ENCODE measurements at regions not wholly inside any gene's neighbourhood (a gene's known extent, or its start where the extent isn't known, plus 50 kb on each side); places are given as distances from the start of the nearest gene placed in this dataset.

DNA sequence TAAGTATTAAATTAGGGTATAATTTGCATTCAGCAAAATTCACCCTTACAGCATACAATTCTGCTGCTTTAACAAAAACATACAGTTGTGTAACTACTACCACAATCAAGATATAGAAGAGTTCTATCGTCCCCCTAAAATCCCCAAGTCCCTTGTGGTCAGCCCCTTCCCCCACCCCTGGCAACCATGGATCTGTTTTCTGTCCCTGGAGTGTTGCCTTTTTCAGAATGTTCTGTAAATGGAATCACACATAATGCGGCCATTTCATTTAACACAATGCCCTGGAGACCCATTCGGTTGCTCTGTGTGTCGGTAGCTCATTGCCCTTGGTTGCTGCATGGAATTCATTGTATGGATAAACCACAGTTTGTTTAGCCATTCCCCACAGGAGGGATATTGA, 190.2 kb downstream of the IRX5 start:
- in situ Hi-C loops (cut with HindIII; ENCODE audit: low sequenced_read_pairs) = no loop called here
- H3K4me3 ChIP-seq (ENCODE audit: low read depth, low read length) = no peak overlapping the region
- DNase-seq (ENCODE audit: low read depth, low spot score) = no peak
- TF ChIP-seq CTCF (IDR thresholded peaks at IDR 0.05; ENCODE audit: low read depth, low read length) = no peak

DNA sequence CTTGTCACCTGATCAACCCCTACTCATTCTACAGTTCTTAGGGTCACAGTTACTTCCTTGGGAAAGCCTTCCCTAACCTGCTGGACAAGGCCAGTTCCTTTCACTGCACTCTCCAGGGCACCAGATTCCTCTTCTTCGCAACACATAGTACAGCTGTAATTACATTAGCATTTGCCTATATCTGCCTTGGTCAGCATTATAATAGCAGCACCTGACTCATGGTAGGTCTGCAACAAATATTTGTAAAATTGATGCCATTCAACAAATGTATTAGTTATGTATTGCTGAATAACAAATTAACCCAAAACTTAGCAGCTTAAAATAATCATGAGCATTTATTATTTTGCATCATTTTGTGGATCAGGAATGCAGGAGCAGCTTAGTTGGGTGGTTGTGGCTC, 193.0 kb downstream of the IRX5 start:
- no peak overlapping the region for H3K4me3 ChIP-seq (ENCODE audit: low read depth, low read length)
- DNase-seq (ENCODE audit: low read depth, low spot score) = no peak
- TF ChIP-seq CTCF (IDR thresholded peaks at IDR 0.05; ENCODE audit: low read depth, low read length) = no peak
- in situ Hi-C loops (cut with HindIII; ENCODE audit: low sequenced_read_pairs) = no loop called here

DNA sequence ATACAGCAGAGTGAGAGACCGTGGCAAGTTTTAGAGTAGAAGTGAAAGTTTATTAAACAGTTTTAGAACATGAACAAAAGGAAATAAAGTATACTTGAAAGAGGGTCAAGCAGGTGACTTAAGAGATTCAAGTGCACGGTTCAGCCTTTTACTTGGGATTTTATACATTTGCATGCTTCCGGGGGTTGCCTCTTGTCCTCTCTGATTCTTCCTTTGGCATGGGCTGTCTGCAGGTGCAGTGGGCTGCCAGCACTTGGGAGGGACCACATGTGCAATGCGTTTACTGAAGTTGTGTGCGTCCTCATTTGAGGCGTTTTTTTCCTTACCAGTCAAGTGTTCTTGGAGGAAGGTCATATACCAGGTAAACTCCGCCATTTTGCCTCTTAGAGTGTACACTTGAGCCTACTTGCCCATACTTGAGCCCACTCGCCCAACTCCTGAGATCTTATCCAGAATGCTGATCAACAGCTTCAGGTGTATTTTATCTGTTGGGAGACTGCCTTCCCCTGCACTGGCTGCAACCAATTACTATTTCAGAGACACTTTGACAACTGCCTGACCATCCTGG, 195.2 kb downstream of the IRX5 start:
- in situ Hi-C loops (cut with HindIII; ENCODE audit: low sequenced_read_pairs) = no loop called here
- no peak for DNase-seq (ENCODE audit: low read depth, low spot score)
- no peak overlapping the region for H3K4me3 ChIP-seq (ENCODE audit: low read depth, low read length)
- TF ChIP-seq CTCF (IDR thresholded peaks at IDR 0.05; ENCODE audit: low read depth, low read length) = no peak

GRCh38 chr16:55126456-55126855, 195.8 kb downstream of the IRX5 start:
- TF ChIP-seq CTCF (IDR thresholded peaks at IDR 0.05; ENCODE audit: low read depth, low read length) = no peak
- H3K4me3 ChIP-seq (ENCODE audit: low read depth, low read length) = no peak overlapping the region
- no peak for DNase-seq (ENCODE audit: low read depth, low spot score)
- in situ Hi-C loops (cut with HindIII; ENCODE audit: low sequenced_read_pairs) = no loop called here

DNA sequence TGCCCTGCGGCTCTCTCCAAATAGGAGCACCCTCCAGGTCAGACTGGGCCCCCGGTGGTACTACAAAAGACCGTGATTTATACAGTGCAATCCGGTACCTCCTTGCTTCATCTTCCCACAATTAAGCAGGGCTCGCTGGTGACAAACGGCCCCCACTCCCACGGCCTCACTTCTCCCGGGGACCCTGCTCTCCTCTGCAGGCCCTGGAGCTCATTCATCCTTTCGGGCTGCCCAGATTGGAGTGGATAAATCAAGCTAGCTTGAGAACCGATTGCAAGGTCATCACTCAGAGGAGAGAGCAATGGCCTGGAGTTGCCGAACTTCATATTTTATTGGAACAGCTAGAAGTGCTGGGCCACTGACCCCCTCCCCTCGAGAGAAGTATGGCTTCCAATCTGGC, 193.5 kb upstream of the IRX6 start:
- TF ChIP-seq CTCF (IDR thresholded peaks at IDR 0.05; ENCODE audit: low read depth, low read length) = no peak
- in situ Hi-C loops (cut with HindIII; ENCODE audit: low sequenced_read_pairs) = no loop called here
- no peak overlapping the region for H3K4me3 ChIP-seq (ENCODE audit: low read depth, low read length)
- no peak for DNase-seq (ENCODE audit: low read depth, low spot score)

DNA sequence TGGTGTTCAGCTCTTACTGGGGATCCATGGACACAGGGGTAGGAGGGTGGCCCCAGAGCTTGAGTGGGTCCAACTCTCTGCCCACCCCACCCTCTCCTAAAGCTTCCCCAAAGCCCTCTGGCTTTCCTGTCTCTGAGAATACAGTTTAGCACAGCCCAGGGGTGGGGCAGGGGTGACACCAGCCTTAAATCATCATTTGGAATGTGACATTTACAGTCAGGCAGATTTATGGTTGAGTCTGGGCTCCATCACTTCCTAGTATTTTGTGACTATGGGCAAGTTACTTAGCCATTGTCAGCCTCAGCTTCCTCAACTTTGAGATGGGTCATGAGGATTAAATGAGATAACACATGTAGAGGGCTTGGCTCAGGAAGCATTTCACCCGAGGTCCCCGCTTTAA, 193.1 kb upstream of the IRX6 start:
- no peak for DNase-seq (ENCODE audit: low read depth, low spot score)
- H3K4me3 ChIP-seq (ENCODE audit: low read depth, low read length) = no peak overlapping the region
- in situ Hi-C loops (cut with HindIII; ENCODE audit: low sequenced_read_pairs) = no loop called here
- TF ChIP-seq CTCF (IDR thresholded peaks at IDR 0.05; ENCODE audit: low read depth, low read length) = no peak

GRCh38 chr16:55133654-55134053, 190.3 kb upstream of the IRX6 start:
- no peak for DNase-seq (ENCODE audit: low read depth, low spot score)
- no peak overlapping the region for H3K4me3 ChIP-seq (ENCODE audit: low read depth, low read length)
- TF ChIP-seq CTCF (IDR thresholded peaks at IDR 0.05; ENCODE audit: low read depth, low read length) = no peak
- in situ Hi-C loops (cut with HindIII; ENCODE audit: low sequenced_read_pairs) = no loop called here
